Right kidney (tissue), 1 donor: ENCODE measurements at regions not wholly inside any gene's neighbourhood (a gene's known extent, or its start where the extent isn't known, plus 50 kb on each side); places are given as distances from the start of the nearest gene placed in this dataset.
A peak's percentile ranks its signal among the peaks of the same experiment; 100 is the strongest.

Experiments used
- DNase-seq: peaks from one replicate; pipeline ENCODE4 v3.0.0-alpha.2; 2016

DNA sequence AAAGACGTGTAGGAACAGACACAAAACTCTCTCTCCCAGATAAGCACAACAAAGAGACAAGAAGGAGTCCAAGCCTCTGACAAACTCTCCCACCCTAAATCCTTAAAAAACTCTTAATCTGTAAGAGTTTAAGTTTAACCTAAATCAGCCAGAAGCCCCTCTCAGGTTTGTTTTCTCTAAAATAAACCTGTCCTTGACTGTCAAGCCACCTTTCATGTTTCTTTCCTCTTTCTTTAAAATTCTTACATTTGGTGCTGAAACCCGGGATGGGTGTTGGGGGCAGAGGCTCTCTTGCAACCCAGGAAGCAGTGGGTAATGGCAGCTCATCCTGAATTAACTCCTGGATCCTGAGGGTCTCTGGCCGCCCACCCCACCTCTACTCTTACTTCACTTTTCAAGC is 107.8 kb upstream of the TENT5D start:
- DNase-seq = no peak

GRCh38 chrX:80316526-80316925 is 103.7 kb upstream of the TENT5D start:
- DNase-seq = no peak

DNA sequence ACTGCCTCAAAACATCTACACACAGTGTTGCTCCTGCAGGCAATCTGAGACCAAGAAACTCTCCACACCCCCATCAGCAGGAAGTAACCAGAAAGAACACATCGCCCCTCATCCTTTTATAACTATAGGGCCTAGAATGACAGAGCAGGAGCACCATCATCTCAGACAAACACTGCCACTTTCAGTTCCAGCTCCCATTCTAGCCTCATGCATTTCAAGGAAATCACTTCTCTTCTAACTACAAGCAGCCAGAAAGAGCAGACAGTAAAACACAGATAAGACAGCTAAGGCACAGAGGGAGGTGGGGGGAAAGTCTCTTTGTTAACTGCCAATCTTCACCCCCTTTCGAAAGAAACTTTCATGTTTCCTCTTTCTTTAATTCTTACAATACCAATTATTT is 102.6 kb upstream of the TENT5D start:
- no peak for DNase-seq

GRCh38 chrX:80331285-80331684 is 89.0 kb upstream of the TENT5D start:
- no peak for DNase-seq

- no peak for DNase-seq
These were observed 85.7 kb upstream of the TENT5D start for GRCh38 chrX:80334583-80334982.

DNA sequence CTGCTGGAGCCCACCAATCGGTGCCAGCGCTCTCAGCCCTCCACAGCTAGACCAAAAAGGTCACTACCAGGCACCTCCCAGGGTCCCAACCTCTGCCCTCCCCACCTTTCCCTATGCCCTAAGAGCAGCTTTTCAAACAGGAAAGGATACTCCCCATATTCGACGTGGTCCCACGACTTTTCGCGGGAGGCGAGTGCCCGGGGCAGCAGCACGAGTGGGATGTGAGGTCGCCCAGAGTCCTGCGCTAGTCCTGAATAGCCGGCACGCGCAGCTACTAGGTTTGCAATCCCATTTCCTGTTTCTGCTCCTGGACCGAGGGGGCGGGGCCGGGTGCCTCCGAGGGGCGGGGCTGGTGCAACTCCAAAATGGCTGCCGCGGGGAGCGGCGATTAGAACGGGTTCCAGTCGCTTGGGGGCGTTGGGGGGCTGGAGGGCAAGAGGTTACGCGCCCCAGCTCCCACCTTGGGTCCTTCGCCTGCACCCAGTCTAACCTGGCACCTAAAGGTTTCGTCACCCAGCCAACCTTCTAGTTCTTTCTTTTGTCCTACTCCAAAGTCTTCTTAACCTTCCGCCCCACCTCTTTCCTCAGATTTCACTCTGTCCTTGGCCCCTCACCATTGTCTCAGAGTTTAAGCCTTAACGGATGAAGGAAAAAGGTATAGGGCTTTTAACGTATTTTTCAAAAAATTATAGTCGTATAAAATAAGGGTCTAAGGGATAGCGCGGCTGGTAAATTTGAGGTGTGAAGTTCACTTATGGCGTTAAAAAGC is 85.0 kb upstream of the TENT5D start:
- peak; percentile 4 for DNase-seq

DNA sequence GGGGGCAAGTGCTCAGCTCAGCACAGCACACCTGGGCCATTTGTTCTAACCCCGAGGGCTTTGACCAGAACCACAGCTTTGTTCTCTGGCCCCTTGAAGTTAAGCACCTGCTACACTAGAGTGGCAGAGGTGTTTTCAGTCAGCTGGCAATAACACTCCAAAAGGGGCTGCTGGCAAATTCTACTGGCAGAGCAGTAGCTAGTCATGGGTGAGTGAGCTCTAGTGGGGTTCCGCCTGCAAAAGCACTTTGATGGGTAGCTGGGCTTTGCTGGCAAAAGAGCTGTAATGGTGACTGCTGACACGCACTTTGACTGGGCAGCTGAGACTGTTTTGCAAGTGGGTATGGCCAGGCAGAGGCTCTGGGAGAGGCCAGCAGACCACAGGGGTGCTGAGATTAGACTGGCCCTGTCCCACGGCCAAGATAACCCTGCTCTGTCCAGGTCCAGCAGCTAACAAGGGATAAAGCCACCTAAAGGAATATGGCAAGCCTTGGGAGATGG is 65.2 kb upstream of the TENT5D start:
- DNase-seq = no peak
